ENCODE measurements at regions not wholly inside any gene's neighbourhood (a gene's known extent, or its start where the extent isn't known, plus 50 kb on each side); places are given as distances from the start of the nearest gene placed in this dataset.

GRCh38 chr12:131527092-131527491 lies 183.8 kb upstream of the SFSWAP start:
- TF ChIP-seq CTCF (IDR thresholded peaks at IDR 0.05) (no peak), POLR2A (IDR thresholded peaks at IDR 0.05) (no peak)

Measured in suprapubic skin (tissue), 3 donors.